ENCODE measurements at regions not wholly inside any gene's neighbourhood (a gene's known extent, or its start where the extent isn't known, plus 50 kb on each side); places are given as distances from the start of the nearest gene placed in this dataset.
"Not testable (repeated sequence)": the region's sequence is repeated elsewhere in the genome, so short reads cannot be mapped to it uniquely, and the experiment has no call there.

GRCh38 chr9:65400886-65401285 is 115.9 kb upstream of the FOXD4L5 start:
- Histone ChIP-seq H3K36me3 (ENCODE audit: control insufficient read depth in 5 of 5, insufficient read depth in 5 of 5, low read length in 5 of 5) (no peaks in the 10 kb centered on the region), H3K27ac (ENCODE audit: low read depth, low read length) (no peak overlapping the region), H3K27me3 (ENCODE audit: control insufficient read depth in 5 of 5, insufficient read depth in 4 of 5, low read length in 5 of 5) (no peaks in the 10 kb centered on the region), H3K9me3 (ENCODE audit: control insufficient read depth in 5 of 5, low read length in 5 of 5) (peaks cover 0 to 18% (median 13%) of the 10 kb centered on the region in 5 donors), H3K9ac (ENCODE audit: low read length in 5 of 5) (no peak overlapping the region), H3K4me1 (ENCODE audit: control insufficient read depth in 5 of 5, insufficient read depth in 5 of 5, low read length in 5 of 5) (no peaks in the 10 kb centered on the region), H3K4me3 (ENCODE audit: low read depth in 1 of 5, low read length in 5 of 5) (no peak overlapping the region)

- H3K4me1 ChIP-seq (ENCODE audit: control insufficient read depth in 5 of 5, insufficient read depth in 5 of 5, low read length in 5 of 5); H3K4me3 ChIP-seq (ENCODE audit: low read depth in 1 of 5, low read length in 5 of 5): not testable (repeated sequence)
Observed at GRCh38 chr9:65397763-65398719, 113.0 kb upstream of the FOXD4L5 start.

GRCh38 chr9:65397226-65397625 is 112.2 kb upstream of the FOXD4L5 start:
- H3K27me3 ChIP-seq (ENCODE audit: control insufficient read depth in 5 of 5, insufficient read depth in 4 of 5, low read length in 5 of 5); H3K4me1 ChIP-seq (ENCODE audit: control insufficient read depth in 5 of 5, insufficient read depth in 5 of 5, low read length in 5 of 5); H3K4me3 ChIP-seq (ENCODE audit: low read depth in 1 of 5, low read length in 5 of 5); H3K36me3 ChIP-seq (ENCODE audit: control insufficient read depth in 5 of 5, insufficient read depth in 5 of 5, low read length in 5 of 5); H3K9ac ChIP-seq (ENCODE audit: low read length in 5 of 5); H3K9me3 ChIP-seq (ENCODE audit: control insufficient read depth in 5 of 5, low read length in 5 of 5); H3K27ac ChIP-seq (ENCODE audit: low read depth, low read length): not testable (repeated sequence)

More at GRCh38 chr9:65397763-65398719, 113.0 kb upstream of the FOXD4L5 start:
- peaks cover 0 to 12% (median 7%) of the 10 kb centered on the region in 5 donors for H3K9me3 ChIP-seq (ENCODE audit: control insufficient read depth in 5 of 5, low read length in 5 of 5)
- H3K36me3 ChIP-seq (ENCODE audit: control insufficient read depth in 5 of 5, insufficient read depth in 5 of 5, low read length in 5 of 5); H3K9ac ChIP-seq (ENCODE audit: low read length in 5 of 5); H3K27ac ChIP-seq (ENCODE audit: low read depth, low read length); H3K27me3 ChIP-seq (ENCODE audit: control insufficient read depth in 5 of 5, insufficient read depth in 4 of 5, low read length in 5 of 5): not testable (repeated sequence)

- not testable (repeated sequence) for H3K36me3 ChIP-seq (ENCODE audit: control insufficient read depth in 5 of 5, insufficient read depth in 5 of 5, low read length in 5 of 5); H3K27ac ChIP-seq (ENCODE audit: low read depth, low read length); H3K9ac ChIP-seq (ENCODE audit: low read length in 5 of 5); H3K4me3 ChIP-seq (ENCODE audit: low read depth in 1 of 5, low read length in 5 of 5); H3K27me3 ChIP-seq (ENCODE audit: control insufficient read depth in 5 of 5, insufficient read depth in 4 of 5, low read length in 5 of 5); H3K9me3 ChIP-seq (ENCODE audit: control insufficient read depth in 5 of 5, low read length in 5 of 5); H3K4me1 ChIP-seq (ENCODE audit: control insufficient read depth in 5 of 5, insufficient read depth in 5 of 5, low read length in 5 of 5)
Observed at GRCh38 chr9:65396601-65397000, 111.6 kb upstream of the FOXD4L5 start.

- not testable (repeated sequence) for H3K36me3 ChIP-seq (ENCODE audit: control insufficient read depth in 5 of 5, insufficient read depth in 5 of 5, low read length in 5 of 5); H3K27me3 ChIP-seq (ENCODE audit: control insufficient read depth in 5 of 5, insufficient read depth in 4 of 5, low read length in 5 of 5); H3K4me3 ChIP-seq (ENCODE audit: low read depth in 1 of 5, low read length in 5 of 5); H3K27ac ChIP-seq (ENCODE audit: low read depth, low read length); H3K9me3 ChIP-seq (ENCODE audit: control insufficient read depth in 5 of 5, low read length in 5 of 5); H3K9ac ChIP-seq (ENCODE audit: low read length in 5 of 5); H3K4me1 ChIP-seq (ENCODE audit: control insufficient read depth in 5 of 5, insufficient read depth in 5 of 5, low read length in 5 of 5)
Observed at GRCh38 chr9:65395789-65396188, 110.8 kb upstream of the FOXD4L5 start.

- H3K4me1 ChIP-seq (ENCODE audit: control insufficient read depth in 5 of 5, insufficient read depth in 5 of 5, low read length in 5 of 5); H3K36me3 ChIP-seq (ENCODE audit: control insufficient read depth in 5 of 5, insufficient read depth in 5 of 5, low read length in 5 of 5); H3K4me3 ChIP-seq (ENCODE audit: low read depth in 1 of 5, low read length in 5 of 5); H3K27me3 ChIP-seq (ENCODE audit: control insufficient read depth in 5 of 5, insufficient read depth in 4 of 5, low read length in 5 of 5); H3K27ac ChIP-seq (ENCODE audit: low read depth, low read length); H3K9me3 ChIP-seq (ENCODE audit: control insufficient read depth in 5 of 5, low read length in 5 of 5); H3K9ac ChIP-seq (ENCODE audit: low read length in 5 of 5): not testable (repeated sequence)
Observed at GRCh38 chr9:65395121-65395520, 110.1 kb upstream of the FOXD4L5 start.

GRCh38 chr9:65393111-65393810 is 108.3 kb upstream of the FOXD4L5 start:
- not testable (repeated sequence) for H3K9me3 ChIP-seq (ENCODE audit: control insufficient read depth in 5 of 5, low read length in 5 of 5); H3K9ac ChIP-seq (ENCODE audit: low read length in 5 of 5); H3K36me3 ChIP-seq (ENCODE audit: control insufficient read depth in 5 of 5, insufficient read depth in 5 of 5, low read length in 5 of 5); H3K4me1 ChIP-seq (ENCODE audit: control insufficient read depth in 5 of 5, insufficient read depth in 5 of 5, low read length in 5 of 5); H3K27ac ChIP-seq (ENCODE audit: low read depth, low read length); H3K4me3 ChIP-seq (ENCODE audit: low read depth in 1 of 5, low read length in 5 of 5); H3K27me3 ChIP-seq (ENCODE audit: control insufficient read depth in 5 of 5, insufficient read depth in 4 of 5, low read length in 5 of 5)

GRCh38 chr9:65392611-65393010 is 107.6 kb upstream of the FOXD4L5 start:
- not testable (repeated sequence) for H3K27me3 ChIP-seq (ENCODE audit: control insufficient read depth in 5 of 5, insufficient read depth in 4 of 5, low read length in 5 of 5); H3K9me3 ChIP-seq (ENCODE audit: control insufficient read depth in 5 of 5, low read length in 5 of 5); H3K36me3 ChIP-seq (ENCODE audit: control insufficient read depth in 5 of 5, insufficient read depth in 5 of 5, low read length in 5 of 5); H3K4me1 ChIP-seq (ENCODE audit: control insufficient read depth in 5 of 5, insufficient read depth in 5 of 5, low read length in 5 of 5); H3K9ac ChIP-seq (ENCODE audit: low read length in 5 of 5); H3K4me3 ChIP-seq (ENCODE audit: low read depth in 1 of 5, low read length in 5 of 5); H3K27ac ChIP-seq (ENCODE audit: low read depth, low read length)

GRCh38 chr9:65389710-65390109 is 104.7 kb upstream of the FOXD4L5 start:
- not testable (repeated sequence) for H3K27ac ChIP-seq (ENCODE audit: low read depth, low read length); H3K4me3 ChIP-seq (ENCODE audit: low read depth in 1 of 5, low read length in 5 of 5); H3K9ac ChIP-seq (ENCODE audit: low read length in 5 of 5); H3K4me1 ChIP-seq (ENCODE audit: control insufficient read depth in 5 of 5, insufficient read depth in 5 of 5, low read length in 5 of 5); H3K36me3 ChIP-seq (ENCODE audit: control insufficient read depth in 5 of 5, insufficient read depth in 5 of 5, low read length in 5 of 5); H3K27me3 ChIP-seq (ENCODE audit: control insufficient read depth in 5 of 5, insufficient read depth in 4 of 5, low read length in 5 of 5)
- peaks cover 0 to 16% (median 3%) of the 10 kb centered on the region in 5 donors for H3K9me3 ChIP-seq (ENCODE audit: control insufficient read depth in 5 of 5, low read length in 5 of 5)

GRCh38 chr9:65389216-65389615 is 104.2 kb upstream of the FOXD4L5 start:
- H3K9me3 ChIP-seq (ENCODE audit: control insufficient read depth in 5 of 5, low read length in 5 of 5) = peaks cover 0 to 18% (median 3%) of the 10 kb centered on the region in 5 donors
- H3K36me3 ChIP-seq (ENCODE audit: control insufficient read depth in 5 of 5, insufficient read depth in 5 of 5, low read length in 5 of 5); H3K27ac ChIP-seq (ENCODE audit: low read depth, low read length); H3K9ac ChIP-seq (ENCODE audit: low read length in 5 of 5); H3K4me3 ChIP-seq (ENCODE audit: low read depth in 1 of 5, low read length in 5 of 5); H3K27me3 ChIP-seq (ENCODE audit: control insufficient read depth in 5 of 5, insufficient read depth in 4 of 5, low read length in 5 of 5); H3K4me1 ChIP-seq (ENCODE audit: control insufficient read depth in 5 of 5, insufficient read depth in 5 of 5, low read length in 5 of 5): not testable (repeated sequence)
